CD14-positive monocyte (primary cell): ENCODE measurements at regions not wholly inside any gene's neighbourhood (a gene's known extent, or its start where the extent isn't known, plus 50 kb on each side); places are given as distances from the start of the nearest gene placed in this dataset.

Experiments
- DNase-seq, 3 donors: peaks; one replicate each; pipeline ENCODE4 v3.0.0-alpha.2; 2011 to 2022
- H2AFZ ChIP-seq: 2 replicates; pipeline ENCODE4 v1.6.0; 2012; ENCODE audit warnings: mild to moderate bottlenecking, low read depth, low read length, inconsistent platforms; ENCODE audit not compliant: insufficient read depth, poor library complexity, severe bottlenecking
- H3K27ac ChIP-seq, 2 donors: 1 replicate in 1 of 2; 2 replicates in 1 of 2; pipeline ENCODE4 v1.5.1; 2012 to 2013; ENCODE audit warnings: low read length in 2 of 2, control low read depth in 1 of 2, inconsistent platforms in 1 of 2, low read depth in 1 of 2, mild to moderate bottlenecking in 1 of 2
- H3K27me3 ChIP-seq, 2 donors: one replicate each; pipeline versions ENCODE4 v1.6.0 to v1.6.1; 2011 to 2013; ENCODE audit warnings: low read length in 2 of 2; ENCODE audit not compliant: control insufficient read depth in 2 of 2, insufficient read depth in 2 of 2
- H3K36me3 ChIP-seq, 2 donors: replicated peaks in 1 of 2; 1 replicate in 1 of 2; 2 replicates in 1 of 2; pipeline versions ENCODE4 v1.5.1 to v1.6.1; 2012 to 2013; ENCODE audit warnings: low read length in 2 of 2, control low read depth in 1 of 2, inconsistent platforms in 1 of 2, mild to moderate bottlenecking in 1 of 2; ENCODE audit not compliant: insufficient read depth in 2 of 2, control insufficient read depth in 1 of 2
- H3K4me1 ChIP-seq, 2 donors: 1 replicate in 1 of 2; 2 replicates in 1 of 2; pipeline versions ENCODE4 v1.5.1 to v1.6.1; 2012 to 2013; ENCODE audit warnings: low read length in 2 of 2, control low read depth in 1 of 2, inconsistent platforms in 1 of 2, mild to moderate bottlenecking in 1 of 2, moderate library complexity in 1 of 2; ENCODE audit not compliant: insufficient read depth in 2 of 2, control insufficient read depth in 1 of 2
- H3K4me2 ChIP-seq: replicated peaks from 2 replicates; pipeline ENCODE3; 2012; ENCODE audit warnings: low read length, moderate library complexity, mild to moderate bottlenecking; ENCODE audit not compliant: poor library complexity, severe bottlenecking; ENCODE audit errors: extremely low read depth
- H3K4me3 ChIP-seq, 3 experiments: fragments of 200-600 bp in 1 of 3; sonication (generic) in 1 of 3; replicated peaks in 1 of 3; 1 replicate in 2 of 3; 2 replicates in 1 of 3; pipeline ENCODE4 v1.5.1; 2011 to 2013; ENCODE audit warnings: low read length in 3 of 3, mild to moderate bottlenecking in 3 of 3, control low read depth in 2 of 3, low read depth in 2 of 3, inconsistent platforms in 1 of 3, moderate library complexity in 1 of 3
- H3K79me2 ChIP-seq: 2 replicates; pipeline ENCODE4 v1.6.0; 2012; ENCODE audit warnings: mild to moderate bottlenecking, control low read depth, inconsistent platforms, low read length, moderate library complexity; ENCODE audit not compliant: insufficient read depth
- H3K9ac ChIP-seq: 2 replicates; pipeline ENCODE4 v1.6.0; 2017; ENCODE audit warnings: low read length, mild to moderate bottlenecking; ENCODE audit not compliant: insufficient read depth, poor library complexity, severe bottlenecking
- H3K9me3 ChIP-seq, 2 donors: replicated peaks in 1 of 2; 1 replicate in 1 of 2; 2 replicates in 1 of 2; pipeline versions ENCODE4 v1.5.1 to v1.6.1; 2012 to 2013; ENCODE audit warnings: low read length in 2 of 2, control low read depth in 1 of 2; ENCODE audit not compliant: control insufficient read depth in 1 of 2, insufficient read depth in 1 of 2
- H4K20me1 ChIP-seq: 2 replicates; pipeline ENCODE4 v1.6.0; 2012; ENCODE audit warnings: mild to moderate bottlenecking, low read length, control low read depth, moderate library complexity; ENCODE audit not compliant: insufficient read depth
- H3K27ac Mint-ChIP-seq, 7 donors: one replicate each; pipeline ENCODE4 v1.8.0; 2020; ENCODE audit warnings: mild to moderate bottlenecking in 7 of 7, mixed read lengths in 7 of 7, moderate library complexity in 6 of 7, inconsistent platforms in 2 of 7
- H3K27me3 Mint-ChIP-seq, 3 donors: one replicate each; pipeline ENCODE4 v1.8.0; 2021 to 2022; ENCODE audit warnings: low read depth in 3 of 3, mild to moderate bottlenecking in 3 of 3, mixed read lengths in 3 of 3, moderate library complexity in 3 of 3, inconsistent platforms in 1 of 3
- H3K36me3 Mint-ChIP-seq, 2 donors: one replicate each; pipeline ENCODE4 v1.8.0; 2020; ENCODE audit warnings: mixed read lengths in 2 of 2, inconsistent platforms in 1 of 2, mild to moderate bottlenecking in 1 of 2
- H3K4me1 Mint-ChIP-seq: one replicate; pipeline ENCODE4 v1.8.0; 2020; ENCODE audit warnings: mild to moderate bottlenecking, mixed read lengths
- H3K4me3 Mint-ChIP-seq, 2 donors: one replicate each; pipeline ENCODE4 v1.8.0; 2020; ENCODE audit warnings: mild to moderate bottlenecking in 2 of 2, mixed read lengths in 2 of 2, moderate library complexity in 1 of 2
- H3K9me3 Mint-ChIP-seq, 7 donors: one replicate each; pipeline ENCODE4 v1.8.0; 2020 to 2022; ENCODE audit warnings: mixed read lengths in 7 of 7, mild to moderate bottlenecking in 6 of 7, moderate library complexity in 6 of 7, inconsistent platforms in 2 of 7
- CTCF ChIP-seq: fragments of 200-600 bp; IDR thresholded peaks from one replicate; pipeline ENCODE4 v1.8.0; 2022; ENCODE audit warnings: antibody characterized with exemption, mild to moderate bottlenecking
- WGBS: methylation state at CpG from one replicate; pipeline ENCODE4 v1.1.5; 2013; ENCODE audit warnings: missing lambda C conversion rate; ENCODE audit not compliant: insufficient coverage; 5-methylcytosine and 5-hydroxymethylcytosine counted together
- intact Hi-C, 2 donors: fragments of 100-400 bp; cut with micrococcal nuclease; formaldehyde crosslinking; loops; one replicate each; pipeline versions ENCODE4 v1.15.0 to v1.15.1; 2023

- H3K36me3 Mint-ChIP-seq: peaks cover 0 to 2% of the 10 kb centered on the region in 2 donors
- 100% methylated on average over 2 of the region's 3 CpGs for WGBS
- H3K4me1 ChIP-seq: peaks cover 17 to 19% of the 10 kb centered on the region in 2 donors
- H3K4me3 ChIP-seq: no peak overlapping the region
- H3K27me3 ChIP-seq: no peaks in the 10 kb centered on the region
- H3K79me2 ChIP-seq: no peaks in the 10 kb centered on the region
- H2AFZ ChIP-seq: no peak overlapping the region
- H3K9ac ChIP-seq: no peak overlapping the region
- peaks cover 0 to 4% of the 10 kb centered on the region in 2 donors for H3K9me3 ChIP-seq
- no peaks in the 10 kb centered on the region for H4K20me1 ChIP-seq
- intact Hi-C loops: no loop called here
- no peak for DNase-seq
- peaks cover 0 to 4% (median 2%) of the 10 kb centered on the region in 7 donors for H3K9me3 Mint-ChIP-seq
- no peak overlapping the region for H3K27ac ChIP-seq
- no peak overlapping the region for H3K4me3 Mint-ChIP-seq
- peaks cover 0 to 2% (median 0%) of the 10 kb centered on the region in 3 donors for H3K27me3 Mint-ChIP-seq
- H3K4me1 Mint-ChIP-seq: peaks cover 28% of the 10 kb centered on the region
- H3K4me2 ChIP-seq: no peak overlapping the region
- no peaks in the 10 kb centered on the region for H3K36me3 ChIP-seq
- no peak overlapping the region for H3K27ac Mint-ChIP-seq
- TF ChIP-seq CTCF: no peak
These were observed 135.9 kb upstream of the FOXN2 start for GRCh38 chr2:48178611-48179010.

- WGBS: 91% methylated on average over 3 of the region's 5 CpGs
- intact Hi-C loops: no loop called here
- H3K9me3 ChIP-seq: peaks cover 0 to 4% of the 10 kb centered on the region in 2 donors
These were observed 133.9 kb upstream of the FOXN2 start for GRCh38 chr2:48180557-48180956.

More at GRCh38 chr2:48180557-48180956, 133.9 kb upstream of the FOXN2 start:
- H3K9ac ChIP-seq: no peak overlapping the region
- H3K4me3 Mint-ChIP-seq: no peak overlapping the region
- DNase-seq: no peak
- no peaks in the 10 kb centered on the region for H3K79me2 ChIP-seq
- H3K4me1 ChIP-seq: peaks cover 10 to 12% of the 10 kb centered on the region in 2 donors
- H3K27me3 Mint-ChIP-seq: peaks cover 0 to under 1% (median 0%) of the 10 kb centered on the region in 3 donors
- TF ChIP-seq CTCF: no peak
- H3K9me3 Mint-ChIP-seq: peaks cover 0 to 4% (median 2%) of the 10 kb centered on the region in 7 donors
- no peak overlapping the region for H3K4me3 ChIP-seq
- no peaks in the 10 kb centered on the region for H4K20me1 ChIP-seq
- H3K27ac Mint-ChIP-seq: no peak overlapping the region
- no peak overlapping the region for H3K27ac ChIP-seq
- no peaks in the 10 kb centered on the region for H3K27me3 ChIP-seq
- H3K36me3 ChIP-seq: no peaks in the 10 kb centered on the region
- H3K4me1 Mint-ChIP-seq: peaks cover 19% of the 10 kb centered on the region
- no peak overlapping the region for H3K4me2 ChIP-seq
- H2AFZ ChIP-seq: no peak overlapping the region
- H3K36me3 Mint-ChIP-seq: peaks cover 0 to 2% of the 10 kb centered on the region in 2 donors
